T-helper 9 cell (primary cell): ENCODE measurements at regions not wholly inside any gene's neighbourhood (a gene's known extent, or its start where the extent isn't known, plus 50 kb on each side); places are given as distances from the start of the nearest gene placed in this dataset.
A peak's percentile ranks its signal among the peaks of the same experiment; 100 is the strongest.

Source experiments
- DNase-seq: peaks from one replicate; pipeline ENCODE4 v3.0.0-alpha.2; 2020

DNA sequence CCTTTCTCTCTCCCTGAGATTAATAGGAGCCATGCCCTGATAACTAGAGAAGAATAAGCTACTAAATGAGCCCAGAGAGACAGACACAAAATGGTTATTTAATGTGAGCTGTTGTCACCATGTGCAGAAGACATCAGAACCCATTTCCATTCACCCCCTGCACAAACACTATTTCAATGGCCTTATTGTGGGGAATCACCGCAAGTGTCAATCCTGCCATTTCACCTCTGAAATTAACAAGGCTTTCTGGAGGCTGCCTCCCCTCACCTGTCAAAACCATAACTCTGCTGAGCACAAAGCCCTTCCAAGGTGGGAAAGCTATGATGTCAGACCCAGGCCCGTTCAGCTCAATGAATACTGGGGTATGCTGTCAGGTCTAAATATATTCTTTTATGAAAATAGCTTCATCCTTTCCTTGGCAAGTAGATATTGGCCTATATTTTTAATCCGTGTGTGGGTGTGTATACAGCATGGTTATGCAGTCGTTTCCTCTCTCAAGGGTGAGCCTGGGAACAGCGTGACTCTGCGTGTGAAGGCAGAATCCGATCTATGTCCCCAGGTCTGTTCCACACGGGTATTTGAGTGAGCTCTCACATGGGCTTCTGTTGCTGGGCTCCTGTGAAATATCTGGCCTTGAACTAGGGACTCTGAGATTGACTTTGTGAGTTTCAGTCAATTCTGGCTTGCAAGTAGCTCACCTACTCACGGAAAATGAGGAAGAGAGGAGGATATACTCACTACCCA lies 266.3 kb downstream of the FBXW7 start:
- no peak for DNase-seq

DNA sequence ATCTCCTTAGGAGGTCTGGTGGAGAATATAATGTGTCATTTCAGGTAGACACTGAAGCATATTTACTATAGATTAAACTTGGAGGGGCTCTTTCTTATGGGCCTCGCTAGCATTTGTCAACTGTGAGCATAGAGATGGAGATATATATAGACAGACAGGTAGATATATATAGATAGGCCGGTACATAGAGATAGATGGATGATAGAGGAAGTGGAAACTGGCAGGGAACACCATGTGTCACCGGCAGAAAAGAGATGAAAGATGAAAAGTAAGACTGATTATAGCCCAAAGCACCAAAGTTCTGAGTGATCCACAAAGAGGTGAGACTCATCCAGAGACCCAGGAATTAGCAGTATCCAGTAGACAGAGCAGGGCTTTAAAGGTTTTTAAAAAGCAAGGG lies 268.1 kb downstream of the FBXW7 start:
- no peak for DNase-seq

DNA sequence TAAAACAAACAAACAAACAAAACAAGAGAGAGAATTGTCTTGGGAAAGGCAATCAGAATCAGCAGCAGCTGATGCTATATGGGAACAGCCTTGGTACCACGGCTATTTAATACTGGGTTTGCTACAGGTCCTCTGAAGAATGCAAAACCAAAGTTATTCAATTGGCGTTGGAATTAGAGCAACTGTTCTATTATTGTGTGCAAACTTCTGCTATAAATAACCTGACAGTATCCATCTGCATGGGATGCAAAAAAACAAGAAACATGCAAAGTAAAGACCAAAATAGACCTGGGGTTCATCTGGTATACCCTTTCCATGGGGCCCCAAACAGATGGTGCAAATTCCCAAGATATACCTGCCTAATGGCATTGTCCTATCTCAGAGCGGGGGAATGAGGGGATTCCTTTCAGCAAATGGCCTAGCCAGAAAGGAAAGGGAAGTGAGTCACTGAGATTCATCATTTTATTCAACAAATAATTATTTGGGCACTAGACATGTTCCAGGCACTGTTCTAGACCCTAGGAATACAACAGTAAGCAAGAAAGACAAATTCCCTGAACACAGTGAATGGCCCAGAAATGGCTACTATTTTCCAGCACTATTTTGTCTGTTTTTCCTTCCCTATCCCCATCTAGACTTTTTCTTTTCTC lies 268.9 kb downstream of the FBXW7 start:
- DNase-seq = no peak

DNA sequence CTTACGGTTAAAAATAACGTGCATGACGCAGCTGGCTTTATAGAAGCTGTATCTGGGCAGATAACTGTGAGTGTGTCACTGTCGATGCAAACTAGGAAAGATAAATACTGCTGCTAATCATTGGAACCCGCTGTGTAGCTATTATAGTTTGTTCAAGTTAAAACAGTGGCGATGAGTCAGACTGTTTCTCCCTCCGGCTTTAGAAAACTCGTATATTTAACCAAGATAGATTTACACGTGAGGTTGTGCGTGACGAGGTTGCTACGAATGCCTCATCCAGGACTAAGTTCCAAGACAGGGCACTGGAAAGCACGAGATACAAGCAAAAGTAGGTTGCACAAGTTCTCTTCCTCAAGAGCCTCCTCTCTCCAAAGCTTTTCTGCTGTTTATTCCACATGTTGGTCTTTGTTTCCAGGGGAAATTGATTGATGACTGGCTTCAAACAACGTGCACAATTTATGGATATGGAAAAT lies 270.7 kb downstream of the FBXW7 start:
- no peak for DNase-seq

DNA sequence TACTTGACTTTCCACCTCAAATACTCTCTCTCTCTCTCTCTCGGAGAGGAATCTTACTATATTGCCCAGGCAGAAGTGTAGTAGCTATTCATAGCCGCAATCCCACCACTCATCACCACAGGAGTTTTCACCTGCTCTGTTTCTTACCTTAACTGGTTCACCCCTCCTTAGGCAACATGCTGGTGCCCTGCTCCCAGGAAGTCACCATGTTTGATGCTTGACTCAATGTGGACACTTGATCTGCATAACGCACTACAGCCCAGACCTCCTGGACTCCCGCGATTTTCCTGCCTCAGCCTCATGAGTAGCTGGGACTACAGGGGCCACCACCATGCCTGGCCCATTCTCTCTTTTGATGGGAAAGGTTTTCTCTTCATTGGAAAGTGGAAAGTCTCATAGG lies 271.8 kb downstream of the FBXW7 start:
- no peak for DNase-seq

DNA sequence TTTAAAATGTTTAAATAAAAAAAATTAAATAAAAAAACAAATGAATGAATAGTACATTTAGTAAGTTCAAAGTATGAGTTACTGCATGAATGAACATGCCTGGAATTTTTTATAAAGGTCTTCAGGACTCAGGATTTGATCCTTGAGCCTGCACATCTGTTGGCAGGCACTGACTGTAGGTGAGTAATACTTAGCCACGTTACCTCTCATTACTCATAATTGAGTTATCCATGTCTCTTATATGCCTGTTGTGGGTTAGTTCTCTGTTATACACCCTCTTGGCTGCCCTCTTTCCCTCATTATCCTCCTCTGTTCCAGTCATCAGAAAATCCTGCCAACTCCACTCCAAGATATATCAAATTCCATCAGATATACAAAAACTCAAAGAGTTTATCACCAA lies 276.0 kb downstream of the FBXW7 start:
- DNase-seq = no peak

DNA sequence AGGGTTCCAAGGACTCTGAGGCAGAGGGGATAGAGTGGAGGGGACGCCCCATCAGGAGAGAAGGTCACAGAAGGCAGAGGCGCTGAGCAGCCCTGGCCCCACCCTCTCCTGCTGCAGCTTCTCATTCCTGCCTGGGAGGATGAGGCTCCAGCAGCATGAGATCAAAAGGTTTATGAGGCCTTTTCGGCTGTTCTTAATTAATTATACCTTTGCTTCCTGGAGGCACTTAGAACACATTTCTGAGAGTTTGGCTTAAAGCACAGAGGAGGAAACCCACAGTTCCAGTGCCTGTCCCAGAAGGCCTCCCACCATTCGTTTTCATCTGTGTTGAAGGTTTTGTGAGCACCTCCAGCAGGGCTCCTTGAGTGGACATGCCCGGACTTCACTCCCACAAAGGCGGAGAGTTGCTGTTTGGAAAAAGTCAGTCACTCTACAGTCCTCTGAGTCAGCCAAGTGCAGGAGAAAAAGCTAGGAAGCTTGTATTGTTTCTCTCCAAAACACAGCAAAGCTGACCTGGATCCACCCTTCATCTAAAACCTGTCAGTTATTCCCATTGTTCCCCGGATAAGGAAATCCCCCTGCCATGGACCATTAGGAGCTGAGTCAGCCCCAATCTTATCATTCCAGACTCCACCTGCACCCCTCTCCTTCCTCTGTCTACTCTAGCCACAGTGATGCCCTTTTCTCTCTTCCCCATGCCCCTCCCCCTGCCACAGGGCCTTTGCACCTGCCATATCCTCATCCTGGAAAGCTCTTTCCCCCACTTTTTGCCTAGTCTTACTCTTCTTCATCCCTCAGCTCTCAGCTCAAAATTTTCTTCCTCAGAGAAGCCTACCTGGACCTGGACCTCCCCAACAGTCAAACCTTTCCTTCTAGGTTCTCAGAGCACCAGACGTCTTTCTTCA lies 276.8 kb downstream of the FBXW7 start:
- no peak for DNase-seq

DNA sequence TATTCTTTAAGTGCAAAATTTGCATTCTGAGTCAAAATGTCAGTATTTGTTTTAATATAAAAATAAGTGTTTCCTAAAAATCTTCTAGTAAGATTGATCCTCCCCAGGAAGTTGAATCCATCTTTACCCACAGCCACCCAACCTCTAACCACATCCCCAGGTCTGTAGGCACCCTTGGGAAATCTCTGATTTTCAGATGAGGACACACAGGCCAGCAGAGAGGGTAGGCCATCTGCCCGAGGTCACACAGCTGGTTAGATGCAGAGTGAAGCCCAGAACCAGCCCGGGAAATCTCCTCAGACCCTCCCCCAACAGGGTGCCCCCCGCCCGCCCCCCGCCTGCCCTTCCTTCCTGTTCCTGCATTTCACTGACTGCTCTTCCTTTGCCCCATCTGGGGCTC lies 277.5 kb downstream of the FBXW7 start:
- no peak for DNase-seq

DNA sequence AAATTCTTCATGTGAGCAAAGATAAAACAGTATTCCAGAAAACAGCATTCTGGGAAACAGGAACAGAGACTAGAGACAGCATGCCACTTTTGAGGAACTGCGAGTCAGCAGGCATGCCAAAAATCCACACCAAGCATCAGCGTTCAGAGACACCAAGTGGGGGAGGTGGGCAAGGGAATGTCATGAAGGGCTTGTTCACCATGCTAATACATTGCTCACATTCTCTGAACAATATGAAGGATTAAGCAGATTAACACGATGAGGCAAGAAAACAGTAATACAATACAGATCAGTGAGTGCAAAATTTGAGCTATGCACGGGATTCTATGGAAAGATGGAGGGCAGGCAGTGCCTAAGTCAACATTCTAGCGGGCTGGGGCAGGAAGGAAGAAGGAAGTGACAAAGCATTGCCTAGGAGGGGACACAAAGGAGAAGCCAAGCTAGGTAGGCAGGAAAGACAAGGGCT lies 278.3 kb downstream of the FBXW7 start:
- DNase-seq = no peak

DNA sequence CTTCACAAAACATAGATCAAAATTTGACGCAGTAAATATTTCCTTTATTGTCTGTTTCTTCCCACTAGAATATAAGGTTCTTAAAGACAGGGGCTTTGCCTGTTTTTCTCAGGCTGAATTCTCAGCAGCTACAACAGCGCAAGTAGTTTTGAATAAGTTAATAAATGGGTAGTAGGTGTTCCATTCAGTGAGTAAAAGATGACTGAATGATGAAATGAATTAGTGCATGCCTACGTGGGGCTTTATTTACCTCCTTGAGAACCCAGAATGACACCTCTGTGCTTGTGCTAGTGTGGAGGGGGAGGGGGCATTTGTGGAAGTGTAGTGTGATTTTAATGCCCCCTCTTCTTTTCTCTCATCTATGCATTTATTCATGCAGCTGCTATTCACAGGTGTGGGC lies 278.9 kb downstream of the FBXW7 start:
- DNase-seq = no peak

DNA sequence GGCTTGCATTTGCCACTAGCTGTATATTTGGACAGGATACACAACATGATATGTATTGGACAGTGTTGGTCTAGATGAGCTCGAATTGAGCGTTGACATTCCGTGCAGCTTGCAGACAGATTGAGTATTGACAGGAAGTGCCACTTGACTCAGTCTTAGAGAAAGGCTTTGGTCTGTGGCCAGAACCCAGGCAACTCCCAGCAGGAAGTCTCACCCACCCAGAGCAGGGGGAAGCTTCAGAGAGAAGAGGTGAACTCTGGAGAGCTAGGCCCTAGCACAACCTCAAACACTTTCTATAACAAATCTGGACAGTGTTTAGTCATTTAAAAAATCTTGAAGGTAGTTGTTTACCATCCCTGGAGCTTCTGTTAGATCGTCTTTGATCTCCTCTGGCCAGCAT lies 280.5 kb downstream of the FBXW7 start:
- DNase-seq = peak; percentile 15

DNA sequence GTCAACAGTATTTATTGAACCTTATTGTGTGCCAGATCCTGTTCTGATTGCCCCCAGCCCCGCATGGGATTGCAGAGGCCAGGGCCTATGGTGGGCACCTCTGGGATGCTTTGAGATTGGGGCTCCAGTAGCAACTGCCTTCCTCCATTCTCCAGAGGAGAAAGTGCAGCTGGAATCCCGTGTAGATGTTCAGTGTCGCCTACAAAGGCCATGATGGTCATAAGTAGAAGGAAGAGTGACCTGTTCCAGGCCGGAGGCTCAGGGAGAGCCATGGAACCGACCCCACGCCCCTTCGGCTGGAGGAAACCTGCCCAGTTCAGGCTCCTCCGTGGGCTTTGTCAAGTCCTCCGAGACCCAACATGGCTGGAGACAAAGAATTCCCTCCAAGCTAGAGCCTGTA lies 287.5 kb downstream of the FBXW7 start:
- no peak for DNase-seq

DNA sequence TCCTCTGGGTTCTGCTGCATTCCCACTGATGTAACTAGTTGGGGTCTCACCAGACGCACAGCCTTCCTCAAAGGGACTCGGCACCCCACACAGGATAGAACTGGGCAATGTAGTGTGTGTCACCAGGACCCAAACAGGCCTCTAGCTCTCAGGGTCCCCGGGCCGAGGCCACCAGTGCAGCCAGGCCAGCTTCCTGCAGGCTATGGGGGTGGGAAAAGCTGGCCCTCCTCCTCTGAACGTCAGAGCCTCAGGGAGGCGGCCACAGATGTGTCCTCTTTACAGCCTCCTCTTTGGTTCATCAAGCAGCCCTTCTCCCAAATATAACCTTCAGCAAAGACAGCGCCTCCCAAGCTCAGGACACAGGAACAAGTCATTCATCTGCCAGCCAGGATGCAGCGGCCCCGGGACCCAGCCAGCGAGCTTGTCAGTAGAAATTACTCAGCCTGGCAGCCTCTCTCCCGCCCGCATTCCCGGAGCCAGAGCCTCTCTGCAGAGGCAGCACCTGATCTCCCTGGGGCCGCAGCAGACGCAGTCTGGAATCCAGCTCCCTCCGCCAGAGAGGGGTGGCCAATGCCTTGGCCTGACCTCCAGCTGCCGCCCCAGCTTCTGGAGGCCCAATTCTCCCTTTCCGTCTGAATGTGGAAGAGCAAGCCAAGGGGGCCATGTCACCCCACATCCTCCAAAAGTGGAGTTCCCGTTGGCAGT lies 288.5 kb downstream of the FBXW7 start:
- DNase-seq = no peak

DNA sequence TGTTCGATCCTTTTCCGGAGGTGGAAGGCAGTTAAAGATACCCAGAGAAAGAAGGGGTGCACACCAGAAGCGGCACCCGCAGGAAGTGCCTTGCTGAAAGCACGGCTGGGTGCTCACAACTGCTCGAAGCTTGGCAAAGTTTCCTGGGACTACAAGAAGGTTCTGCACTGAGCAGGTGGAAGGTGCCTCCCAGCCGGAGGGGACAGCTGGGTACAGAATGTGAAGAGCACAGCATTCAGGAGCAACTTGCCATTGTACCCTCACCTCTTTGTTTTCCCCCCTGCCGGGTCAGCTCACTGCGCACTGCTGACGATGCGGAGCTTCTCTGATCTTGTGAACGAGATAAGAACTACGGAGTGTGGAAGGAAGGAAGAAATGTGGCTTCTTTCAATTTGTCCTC lies 289.2 kb downstream of the FBXW7 start:
- DNase-seq = no peak

DNA sequence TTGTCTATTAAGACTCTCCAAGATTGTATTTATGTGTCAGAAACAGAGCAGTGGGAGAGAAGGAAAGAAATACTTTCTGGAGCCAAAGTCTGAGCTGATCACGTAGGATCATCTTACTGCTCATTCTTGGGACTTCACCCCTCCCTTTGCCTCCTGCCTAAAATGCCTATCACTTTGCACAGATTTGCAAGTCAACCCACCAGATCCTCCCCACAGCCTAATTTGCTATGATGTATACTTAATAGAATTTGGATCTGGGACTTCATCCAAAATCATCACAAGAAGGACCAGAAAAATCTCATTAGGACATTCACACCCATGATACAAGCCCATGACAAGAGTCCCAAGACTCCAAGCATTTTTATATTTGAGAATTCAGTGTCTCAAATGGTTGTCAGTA lies 290.2 kb downstream of the FBXW7 start:
- no peak for DNase-seq

DNA sequence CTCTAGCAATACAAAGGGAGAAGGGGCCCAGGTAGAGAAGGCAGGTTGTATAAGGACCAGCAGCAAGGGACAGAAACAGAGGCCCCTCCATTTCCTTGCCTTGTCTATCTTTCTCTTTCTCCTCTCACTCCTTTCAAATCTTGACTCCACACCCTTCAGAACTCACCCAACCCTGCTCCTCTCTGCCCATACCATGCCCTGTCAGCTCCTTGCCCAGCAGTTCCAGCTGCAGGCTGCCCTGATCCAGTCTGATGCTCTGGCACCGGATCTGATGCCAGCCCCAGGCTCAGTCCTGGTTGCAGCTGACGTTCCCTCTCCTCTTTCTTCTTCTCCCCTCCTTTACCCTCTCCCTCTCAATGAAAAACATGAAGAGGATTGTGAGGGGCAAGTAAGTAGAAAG lies 291.2 kb downstream of the FBXW7 start:
- DNase-seq = no peak

DNA sequence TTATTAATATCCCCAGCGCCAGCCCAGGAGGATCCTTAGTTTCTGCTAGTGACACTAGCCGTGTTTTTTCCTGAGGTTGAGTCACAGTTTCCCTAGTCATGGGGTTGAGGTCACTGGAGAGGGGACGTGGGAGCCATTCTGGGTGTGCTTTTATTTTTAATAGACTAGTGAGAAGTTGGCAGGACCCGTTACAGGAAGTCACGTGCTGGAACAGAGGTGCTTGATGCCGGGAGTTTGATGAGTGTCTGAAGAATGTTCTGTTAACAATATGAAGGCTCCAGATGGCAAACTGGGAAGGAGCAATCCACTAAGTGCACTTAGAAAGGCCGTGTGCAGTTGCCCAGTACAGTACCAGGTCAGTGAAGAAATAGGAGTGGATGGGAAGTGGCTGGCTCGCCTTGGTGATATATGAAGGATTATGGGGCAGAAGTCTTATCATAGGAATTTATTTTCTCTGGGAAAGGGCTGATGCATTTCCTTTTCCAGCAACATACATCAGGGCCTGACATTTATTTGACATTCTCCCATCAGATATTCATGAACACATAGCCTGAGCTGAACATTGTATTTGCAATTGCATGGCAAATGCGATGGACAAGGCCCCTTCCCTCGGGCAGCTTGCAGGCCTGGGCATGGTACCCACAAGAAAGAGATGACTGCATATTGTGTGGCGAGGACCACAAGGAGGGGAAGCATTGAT lies 291.8 kb downstream of the FBXW7 start:
- DNase-seq = no peak

DNA sequence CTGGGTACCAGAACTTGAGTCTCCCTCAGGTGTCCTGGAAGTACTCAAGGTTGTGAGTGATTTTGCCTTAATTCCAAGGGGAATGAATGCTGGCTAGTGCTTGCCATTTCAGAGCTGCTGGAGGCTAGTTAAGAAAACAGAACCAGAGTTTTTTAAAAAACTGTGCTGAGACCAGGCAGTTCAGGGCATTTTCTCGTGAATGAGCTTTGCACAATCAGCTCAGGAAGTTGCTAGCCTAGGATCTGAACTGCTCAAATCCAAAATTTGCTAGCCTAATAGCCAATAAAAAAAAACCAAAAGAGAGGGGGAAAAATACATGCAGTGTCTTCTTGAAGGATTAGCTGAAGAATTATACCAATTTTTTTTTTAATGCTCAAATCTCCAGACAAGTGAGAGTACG lies 292.7 kb downstream of the FBXW7 start:
- no peak for DNase-seq

DNA sequence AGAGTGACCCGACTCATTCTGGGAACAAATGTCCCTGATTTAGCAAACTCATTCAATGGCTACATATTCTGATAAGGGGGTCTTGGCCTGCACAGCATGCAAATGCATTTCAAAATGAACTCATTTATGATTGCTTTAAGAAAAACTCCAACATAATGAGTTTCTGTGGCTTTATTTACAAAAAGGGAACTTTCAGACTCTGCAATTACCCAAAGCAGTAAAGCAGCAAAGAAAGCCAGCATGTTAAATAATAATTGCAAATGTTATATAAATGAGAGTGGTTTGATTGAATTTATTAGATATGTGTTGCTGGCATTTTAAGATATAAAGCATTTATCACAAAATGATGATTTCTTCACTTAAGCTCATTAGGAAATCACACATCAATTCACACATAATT lies 295.7 kb downstream of the FBXW7 start:
- DNase-seq = no peak

DNA sequence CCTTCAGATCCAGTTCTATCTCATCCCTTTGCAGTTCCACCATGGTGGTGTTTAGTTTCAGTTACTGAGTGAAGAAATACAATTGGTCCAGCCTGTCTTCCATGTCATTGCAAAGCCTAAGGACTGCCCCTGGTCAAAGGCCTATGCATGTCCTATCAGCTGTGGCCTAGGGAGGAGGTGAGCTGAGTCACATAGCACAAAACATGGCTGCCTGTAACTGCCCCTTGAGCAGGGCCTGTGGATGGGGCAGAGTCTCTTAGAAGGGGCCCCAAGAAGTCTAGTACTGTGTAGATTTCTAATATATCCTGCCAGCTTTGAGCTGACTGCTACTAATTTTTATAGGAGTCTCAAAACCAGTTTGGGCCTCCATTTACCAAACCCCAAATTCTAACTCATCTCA lies 296.7 kb downstream of the FBXW7 start:
- DNase-seq = no peak

DNA sequence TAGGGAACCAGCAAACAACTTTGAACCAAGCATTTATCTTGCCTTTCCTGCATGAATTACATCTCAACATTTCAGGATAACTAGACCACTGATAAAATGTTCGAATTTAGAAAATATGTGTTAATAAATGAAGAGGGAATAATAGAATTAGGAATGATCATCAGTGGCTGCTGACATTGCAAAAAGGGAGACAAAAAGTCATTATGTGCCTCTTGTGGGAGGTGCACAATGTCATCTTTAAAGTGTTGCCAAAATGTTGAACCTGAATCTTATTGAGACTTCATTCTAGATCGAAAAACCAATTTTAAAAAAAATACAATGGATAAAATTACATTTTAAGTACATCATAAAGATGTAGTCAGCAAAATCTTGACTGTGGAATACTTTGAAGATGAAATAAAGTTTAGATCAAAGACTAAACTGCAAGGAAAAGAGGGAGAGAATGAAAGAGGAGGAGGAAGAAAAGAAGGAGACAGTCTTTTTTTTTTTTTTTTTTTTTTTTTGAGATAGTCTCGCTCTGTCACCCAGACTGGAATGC lies 299.3 kb downstream of the FBXW7 start:
- DNase-seq = no peak

DNA sequence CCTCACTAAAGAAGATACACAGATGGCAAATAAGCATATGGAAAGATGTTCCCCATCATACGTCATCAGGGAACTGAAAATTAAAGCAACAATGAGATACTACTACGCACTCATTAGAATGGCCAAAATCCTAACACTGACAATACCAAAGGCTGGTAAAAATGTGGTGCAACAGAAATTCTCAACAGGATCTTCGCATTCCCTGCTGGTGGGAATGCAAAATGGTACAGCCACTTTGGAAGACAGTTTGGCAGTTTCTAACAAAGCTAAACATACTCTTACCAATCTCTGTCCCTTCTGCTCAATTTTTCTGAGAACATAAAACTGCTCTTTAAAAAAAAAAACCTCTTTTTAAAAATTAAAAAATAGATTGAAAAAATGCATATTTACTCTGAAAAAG lies 300.2 kb downstream of the FBXW7 start:
- DNase-seq = no peak
